ENCODE measurements at regions not wholly inside any gene's neighbourhood (a gene's known extent, or its start where the extent isn't known, plus 50 kb on each side); places are given as distances from the start of the nearest gene placed in this dataset.

- no peak for TF ChIP-seq ZBTB33 (CRISPR knock-in tag; IDR thresholded peaks at IDR 0.05)
- TF ChIP-seq NBN (IDR thresholded peaks at IDR 0.05; ENCODE audit: low read depth) = no peak
- TF ChIP-seq TEAD2 (tag; IDR thresholded peaks at IDR 0.05) = no peak
- no peak for TF ChIP-seq SRSF7 (optimal IDR thresholded peaks at IDR 0.05; ENCODE audit: low read depth, low read length)
- no peak for TF ChIP-seq MCM3 (IDR thresholded peaks at IDR 0.05)
- no peak for TF ChIP-seq ZNF445 (CRISPR knock-in tag; IDR thresholded peaks at IDR 0.05; ENCODE audit: low read depth)
- TF ChIP-seq VEZF1 (CRISPR knock-in tag; IDR thresholded peaks at IDR 0.05) = peak; percentile 59; the same call in 1 of the 2 replicates
- TF ChIP-seq ZNF431 (CRISPR knock-in tag; IDR thresholded peaks at IDR 0.05) = no peak
- no peak for TF ChIP-seq HNRNPK (IDR thresholded peaks at IDR 0.05; ENCODE audit: low read depth, low read length, poor library complexity, severe bottlenecking)
- TF ChIP-seq CAMTA2 (CRISPR knock-in tag; conservative IDR thresholded peaks at IDR 0.05) = no peak
- no peak for TF ChIP-seq NFE2 (IDR thresholded peaks at IDR 0.05; ENCODE audit: low read depth)
- no peak for TF ChIP-seq XRCC3 (IDR thresholded peaks at IDR 0.05)
- peak; percentile 79 for TF ChIP-seq ZNF589 (CRISPR knock-in tag; IDR thresholded peaks at IDR 0.05; ENCODE audit: low read depth)
- TF ChIP-seq ZNF717 (CRISPR knock-in tag; IDR thresholded peaks at IDR 0.05) = no peak
- no peak for TF ChIP-seq ZNF444 (CRISPR knock-in tag; IDR thresholded peaks at IDR 0.05)
- TF ChIP-seq ZBTB9 (CRISPR knock-in tag; IDR thresholded peaks at IDR 0.05) = no peak
- no peak for TF ChIP-seq HDAC8 (tag; IDR thresholded peaks at IDR 0.05)
- no peak for TF ChIP-seq CHD4 (IDR thresholded peaks at IDR 0.05; ENCODE audit: insufficient read depth, insufficient replicate concordance, low read depth, low read length, poor library complexity, severe bottlenecking)
- no peak for TF ChIP-seq MAFG (tag; conservative IDR thresholded peaks at IDR 0.05)
- TF ChIP-seq CLOCK (CRISPR knock-in tag; IDR thresholded peaks at IDR 0.05; ENCODE audit: borderline replicate concordance) = no peak
- no peak for TF ChIP-seq ZNF146 (CRISPR knock-in tag; IDR thresholded peaks at IDR 0.05; ENCODE audit: unreplicated experiment)
- no peak for TF ChIP-seq KAT8 (IDR thresholded peaks at IDR 0.05; ENCODE audit: low read depth)
These were observed 454.1 kb downstream of the PCNX1 start (continued) for GRCh38 chr14:71361336-71361735.

All from K562 (cell line).